ENCODE measurements at regions not wholly inside any gene's neighbourhood (a gene's known extent, or its start where the extent isn't known, plus 50 kb on each side); places are given as distances from the start of the nearest gene placed in this dataset.

DNA sequence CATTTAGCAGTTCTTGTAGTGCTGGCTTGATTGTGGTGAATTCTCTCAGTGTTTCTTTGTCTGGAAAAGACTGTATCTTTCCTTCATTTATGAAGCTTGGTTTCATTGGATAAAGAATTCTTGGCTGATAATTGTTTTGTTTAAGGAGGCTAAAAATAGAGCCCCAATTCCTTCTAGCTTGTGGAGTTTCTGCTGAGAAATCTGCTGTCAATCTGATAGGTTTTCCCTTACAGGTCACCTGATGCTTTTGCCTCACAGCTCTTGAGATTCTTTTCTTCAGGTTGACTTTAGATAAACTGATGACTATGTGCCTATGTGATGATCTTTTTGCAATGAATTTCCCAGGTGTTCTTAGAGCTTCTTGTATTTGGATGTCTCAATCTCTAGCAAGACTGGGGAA, 1508.5 kb upstream of the FLRT2 start:
- no peaks in the 10 kb centered on the region for H3K36me3 Mint-ChIP-seq
- no peak overlapping the region for H2AFZ ChIP-seq (ENCODE audit: insufficient read depth, low read depth, low read length, poor library complexity, severe bottlenecking)
- H3K4me2 ChIP-seq (replicated peaks; ENCODE audit: extremely low read depth, low read length, poor library complexity, severe bottlenecking), result no peak overlapping the region
- no peak overlapping the region for H3K27ac ChIP-seq (ENCODE audit: low read depth in 1 of 2, low read length in 2 of 2)
- no peaks in the 10 kb centered on the region for H3K27me3 ChIP-seq (ENCODE audit: control insufficient read depth in 2 of 2, insufficient read depth in 2 of 2, low read length in 2 of 2)
- H3K9me3 ChIP-seq (replicated peaks in 1 of 2; ENCODE audit: control insufficient read depth in 1 of 2, insufficient read depth in 1 of 2, low read length in 2 of 2), result peaks cover 0 to 9% of the 10 kb centered on the region in 2 donors
- H4K20me1 ChIP-seq (ENCODE audit: insufficient read depth, low read length), result no peaks in the 10 kb centered on the region
- no peak overlapping the region for H3K27ac Mint-ChIP-seq
- H3K9me3 Mint-ChIP-seq, result peaks cover 4 to 12% (median 5%) of the 10 kb centered on the region in 7 donors
- no peak for DNase-seq
- H3K27me3 Mint-ChIP-seq (ENCODE audit: low read depth in 3 of 3), result no peaks in the 10 kb centered on the region
- no peaks in the 10 kb centered on the region for H3K79me2 ChIP-seq (ENCODE audit: insufficient read depth, low read length)
- TF ChIP-seq, protein P1, sequence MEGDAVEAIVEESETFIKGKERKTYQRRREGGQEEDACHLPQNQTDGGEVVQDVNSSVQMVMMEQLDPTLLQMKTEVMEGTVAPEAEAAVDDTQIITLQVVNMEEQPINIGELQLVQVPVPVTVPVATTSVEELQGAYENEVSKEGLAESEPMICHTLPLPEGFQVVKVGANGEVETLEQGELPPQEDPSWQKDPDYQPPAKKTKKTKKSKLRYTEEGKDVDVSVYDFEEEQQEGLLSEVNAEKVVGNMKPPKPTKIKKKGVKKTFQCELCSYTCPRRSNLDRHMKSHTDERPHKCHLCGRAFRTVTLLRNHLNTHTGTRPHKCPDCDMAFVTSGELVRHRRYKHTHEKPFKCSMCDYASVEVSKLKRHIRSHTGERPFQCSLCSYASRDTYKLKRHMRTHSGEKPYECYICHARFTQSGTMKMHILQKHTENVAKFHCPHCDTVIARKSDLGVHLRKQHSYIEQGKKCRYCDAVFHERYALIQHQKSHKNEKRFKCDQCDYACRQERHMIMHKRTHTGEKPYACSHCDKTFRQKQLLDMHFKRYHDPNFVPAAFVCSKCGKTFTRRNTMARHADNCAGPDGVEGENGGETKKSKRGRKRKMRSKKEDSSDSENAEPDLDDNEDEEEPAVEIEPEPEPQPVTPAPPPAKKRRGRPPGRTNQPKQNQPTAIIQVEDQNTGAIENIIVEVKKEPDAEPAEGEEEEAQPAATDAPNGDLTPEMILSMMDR (IDR thresholded peaks at IDR 0.05), result no peak
- H3K4me1 Mint-ChIP-seq, result no peaks in the 10 kb centered on the region
- H3K36me3 ChIP-seq (replicated peaks in 1 of 2; ENCODE audit: control insufficient read depth in 1 of 2, insufficient read depth in 2 of 2, low read length in 2 of 2), result no peaks in the 10 kb centered on the region
- H3K4me3 ChIP-seq (replicated peaks in 1 of 3; ENCODE audit: low read depth in 2 of 3, low read length in 3 of 3), result no peak overlapping the region
- H3K4me3 Mint-ChIP-seq, result no peak overlapping the region
- intact Hi-C loops (cut with micrococcal nuclease), result no loop called here
- H3K4me1 ChIP-seq (ENCODE audit: control insufficient read depth in 1 of 2, insufficient read depth in 2 of 2, low read length in 2 of 2), result no peaks in the 10 kb centered on the region
- no peak overlapping the region for H3K9ac ChIP-seq (ENCODE audit: insufficient read depth, low read length, poor library complexity, severe bottlenecking)

GRCh38 chr14:84024231-84024820, 1505.6 kb upstream of the FLRT2 start:
- no peak overlapping the region for H2AFZ ChIP-seq (ENCODE audit: insufficient read depth, low read depth, low read length, poor library complexity, severe bottlenecking)
- peaks cover 0 to 9% of the 10 kb centered on the region in 2 donors for H3K9me3 ChIP-seq (replicated peaks in 1 of 2; ENCODE audit: control insufficient read depth in 1 of 2, insufficient read depth in 1 of 2, low read length in 2 of 2)
- H3K9ac ChIP-seq (ENCODE audit: insufficient read depth, low read length, poor library complexity, severe bottlenecking), result no peak overlapping the region
- H3K9me3 Mint-ChIP-seq, result peaks cover 0 to 11% (median 5%) of the 10 kb centered on the region in 7 donors
- 100% methylated on average over 1 of the region's 6 CpGs for WGBS (ENCODE audit: insufficient coverage)
- no peaks in the 10 kb centered on the region for H3K4me1 ChIP-seq (ENCODE audit: control insufficient read depth in 1 of 2, insufficient read depth in 2 of 2, low read length in 2 of 2)
- intact Hi-C loops (cut with micrococcal nuclease), result no loop called here
- H3K4me2 ChIP-seq (replicated peaks; ENCODE audit: extremely low read depth, low read length, poor library complexity, severe bottlenecking), result no peak overlapping the region
- TF ChIP-seq, protein P1 (IDR thresholded peaks at IDR 0.05), result no peak
- H3K4me3 ChIP-seq (replicated peaks in 1 of 3; ENCODE audit: low read depth in 2 of 3, low read length in 3 of 3), result no peak overlapping the region
- no peaks in the 10 kb centered on the region for H3K27me3 ChIP-seq (ENCODE audit: control insufficient read depth in 2 of 2, insufficient read depth in 2 of 2, low read length in 2 of 2)
- no peaks in the 10 kb centered on the region for H4K20me1 ChIP-seq (ENCODE audit: insufficient read depth, low read length)
- no peaks in the 10 kb centered on the region for H3K36me3 Mint-ChIP-seq
- H3K4me3 Mint-ChIP-seq, result no peak overlapping the region
- no peaks in the 10 kb centered on the region for H3K79me2 ChIP-seq (ENCODE audit: insufficient read depth, low read length)
- no peak overlapping the region for H3K27ac Mint-ChIP-seq
- no peaks in the 10 kb centered on the region for H3K4me1 Mint-ChIP-seq
- no peaks in the 10 kb centered on the region for H3K27me3 Mint-ChIP-seq (ENCODE audit: low read depth in 3 of 3)
- no peak for DNase-seq
- H3K27ac ChIP-seq (ENCODE audit: low read depth in 1 of 2, low read length in 2 of 2), result no peak overlapping the region
- H3K36me3 ChIP-seq (replicated peaks in 1 of 2; ENCODE audit: control insufficient read depth in 1 of 2, insufficient read depth in 2 of 2, low read length in 2 of 2), result no peaks in the 10 kb centered on the region

All from CD14-positive monocyte (primary cell).